ENCODE measurements at regions not wholly inside any gene's neighbourhood (a gene's known extent, or its start where the extent isn't known, plus 50 kb on each side); places are given as distances from the start of the nearest gene placed in this dataset.
"Not testable (repeated sequence)": the region's sequence is repeated elsewhere in the genome, so short reads cannot be mapped to it uniquely, and the experiment has no call there.

- intact Hi-C loops (cut with DNase I), result no loop called here
- TF ChIP-seq POLR2A (IDR thresholded peaks at IDR 0.05) (no peak), CTCF (IDR thresholded peaks at IDR 0.05) (no peak)
- no peaks in the 10 kb centered on the region for H3K4me1 ChIP-seq
- no peak for DNase-seq
- H3K4me3 ChIP-seq, result no peak overlapping the region
- H3K36me3 ChIP-seq, result no peaks in the 10 kb centered on the region
- no peak overlapping the region for H3K27ac ChIP-seq
- 79 to 80% (median 80%) methylated on average over 7 of the region's 7 CpGs for WGBS, 4 donors
- no peak for ATAC-seq
- H3K9me3 ChIP-seq, result peaks cover 0 to 9% (median 0%) of the 10 kb centered on the region in 12 donors
- H3K27me3 ChIP-seq, result no peaks in the 10 kb centered on the region
Observed at GRCh38 chr17:22161376-22161775, 469.1 kb downstream of the KCNJ18 start.

GRCh38 chr17:22171631-22172030 is 479.3 kb downstream of the KCNJ18 start:
- Histone ChIP-seq H3K9me3 (peaks cover 0 to 9% (median 0%) of the 10 kb centered on the region in 12 donors), H3K27ac (no peak overlapping the region), H3K4me1 (no peaks in the 10 kb centered on the region), H3K4me3 (no peak overlapping the region), H3K36me3 (no peaks in the 10 kb centered on the region), H3K27me3 (no peaks in the 10 kb centered on the region)
- 34 to 40% (median 38%) methylated on average over 7 of the region's 7 CpGs for WGBS, 4 donors
- ATAC-seq (no peak), DNase-seq (no peak)
- TF ChIP-seq CTCF (IDR thresholded peaks at IDR 0.05) (no peak), POLR2A (IDR thresholded peaks at IDR 0.05) (no peak)
- intact Hi-C loops (cut with DNase I), result no loop called here

- H3K4me1 ChIP-seq, result no peaks in the 10 kb centered on the region
- no peak overlapping the region for H3K27ac ChIP-seq
- ATAC-seq (no peak), DNase-seq (no peak)
- H3K27me3 ChIP-seq, result no peaks in the 10 kb centered on the region
- intact Hi-C loops (cut with DNase I), result no loop called here
- TF ChIP-seq POLR2A (IDR thresholded peaks at IDR 0.05) (no peak), CTCF (IDR thresholded peaks at IDR 0.05) (no peak)
- 57 to 64% (median 60%) methylated on average over 2 of the region's 2 CpGs for WGBS, 4 donors
- H3K9me3 ChIP-seq, result no peaks in the 10 kb centered on the region
- no peak overlapping the region for H3K4me3 ChIP-seq
- no peaks in the 10 kb centered on the region for H3K36me3 ChIP-seq
Observed at GRCh38 chr17:22193113-22193512, 500.8 kb downstream of the KCNJ18 start.

- peaks cover 0 to 13% (median 0%) of the 10 kb centered on the region in 12 donors for H3K9me3 ChIP-seq
- H3K27ac ChIP-seq; H3K4me3 ChIP-seq; ATAC-seq; intact Hi-C loops (cut with DNase I); H3K36me3 ChIP-seq; DNase-seq; H3K4me1 ChIP-seq; H3K27me3 ChIP-seq: not testable (repeated sequence)
- 50 to 76% (median 64%) methylated on average over 2 of the region's 2 CpGs for WGBS, 4 donors
Observed at GRCh38 chr17:22200187-22200586, 507.9 kb downstream of the KCNJ18 start.

GRCh38 chr17:22202702-22203101 is 510.4 kb downstream of the KCNJ18 start:
- Histone ChIP-seq H3K9me3 (peaks cover 0 to 13% (median 0%) of the 10 kb centered on the region in 12 donors), H3K27ac (no peak overlapping the region), H3K36me3 (no peaks in the 10 kb centered on the region), H3K4me3 (no peak overlapping the region), H3K4me1 (no peaks in the 10 kb centered on the region), H3K27me3 (no peaks in the 10 kb centered on the region)
- WGBS, 4 donors, result 88 to 93% (median 90%) methylated on average over 20 of the region's 20 CpGs
- TF ChIP-seq CTCF (IDR thresholded peaks at IDR 0.05) (no peak), POLR2A (IDR thresholded peaks at IDR 0.05) (no peak)
- DNase-seq (no peak), ATAC-seq (no peak)
- intact Hi-C loops (cut with DNase I), result no loop called here
